Endodermal cell (in vitro differentiated cells): ENCODE measurements at regions not wholly inside any gene's neighbourhood (a gene's known extent, or its start where the extent isn't known, plus 50 kb on each side); places are given as distances from the start of the nearest gene placed in this dataset.
"Not testable (repeated sequence)": the region's sequence is repeated elsewhere in the genome, so short reads cannot be mapped to it uniquely, and the experiment has no call there.

Source experiments
- DNase-seq: peaks from one replicate; pipeline ENCODE4 v3.0.0-alpha.2; 2017
- H3K27ac ChIP-seq: 2 replicates; pipeline ENCODE4 v1.5.1; 2013; ENCODE audit warnings: mild to moderate bottlenecking, low read depth, low read length, moderate library complexity
- H3K27me3 ChIP-seq: 2 replicates; pipeline ENCODE4 v1.6.1; 2013; ENCODE audit warnings: mild to moderate bottlenecking, low read length, moderate library complexity; ENCODE audit not compliant: insufficient read depth, control insufficient read depth, poor library complexity, severe bottlenecking
- H3K36me3 ChIP-seq: 2 replicates; pipeline ENCODE4 v1.7.0; 2013; ENCODE audit warnings: mild to moderate bottlenecking, low read length, moderate library complexity; ENCODE audit not compliant: control insufficient read depth, insufficient read depth
- H3K4me1 ChIP-seq: one replicate; pipeline ENCODE4 v1.7.0; 2013; ENCODE audit warnings: low read length; ENCODE audit not compliant: control insufficient read depth, insufficient read depth
- H3K4me3 ChIP-seq: 2 replicates; pipeline ENCODE4 v1.5.1; 2013; ENCODE audit warnings: mild to moderate bottlenecking, low read length, moderate library complexity
- H3K9ac ChIP-seq: 2 replicates; pipeline ENCODE4 v1.6.1; 2013; ENCODE audit warnings: mild to moderate bottlenecking, low read length, moderate library complexity; ENCODE audit not compliant: poor library complexity, severe bottlenecking; ENCODE audit errors: extremely low read depth
- H3K9me3 ChIP-seq: 2 replicates; pipeline ENCODE4 v1.6.1; 2013; ENCODE audit warnings: mild to moderate bottlenecking, low read length, moderate library complexity; ENCODE audit not compliant: control insufficient read depth
- H3K27ac Mint-ChIP-seq: 2 replicates; pipeline ENCODE4 v1.8.0; 2020; ENCODE audit warnings: mixed read lengths
- H3K27me3 Mint-ChIP-seq: 2 replicates; pipeline ENCODE4 v1.8.0; 2021; ENCODE audit warnings: mild to moderate bottlenecking, mixed read lengths; ENCODE audit not compliant: insufficient read depth
- H3K36me3 Mint-ChIP-seq: 2 replicates; pipeline ENCODE4 v1.8.0; 2020; ENCODE audit warnings: low read depth, mixed read lengths
- H3K4me1 Mint-ChIP-seq: 2 replicates; pipeline ENCODE4 v1.8.0; 2020; ENCODE audit warnings: mixed read lengths
- H3K4me3 Mint-ChIP-seq: 2 replicates; pipeline ENCODE4 v1.8.0; 2020; ENCODE audit warnings: mild to moderate bottlenecking, moderate library complexity, mixed read lengths
- H3K9me3 Mint-ChIP-seq: 2 replicates; pipeline ENCODE4 v1.8.0; 2020; ENCODE audit warnings: mild to moderate bottlenecking, mixed read lengths
- CTCF ChIP-seq: fragments of 200-600 bp; sonication (generic); conservative IDR thresholded peaks from 2 replicates; pipeline ENCODE4 v1.5.0; 2021; ENCODE audit warnings: antibody characterized with exemption, mild to moderate bottlenecking
- WGBS, 2 experiments: methylation state at CpG; one replicate each; pipeline versions ENCODE4 v1.1.5 to v1.1.7; 2013; ENCODE audit warnings: missing lambda C conversion rate in 2 of 2, mixed read lengths in 1 of 2; ENCODE audit not compliant: insufficient coverage in 1 of 2, insufficient read length in 1 of 2; 5-methylcytosine and 5-hydroxymethylcytosine counted together

- no peaks in the 10 kb centered on the region for H3K9me3 Mint-ChIP-seq
- H3K27me3 ChIP-seq: no peaks in the 10 kb centered on the region
- no peak for DNase-seq
- no peak overlapping the region for H3K9ac ChIP-seq
- H3K36me3 ChIP-seq: no peaks in the 10 kb centered on the region
- H3K4me3 Mint-ChIP-seq: no peak overlapping the region
- H3K27ac Mint-ChIP-seq: no peak overlapping the region
- no peaks in the 10 kb centered on the region for H3K36me3 Mint-ChIP-seq
- H3K4me1 ChIP-seq: no peaks in the 10 kb centered on the region
- H3K4me1 Mint-ChIP-seq: no peaks in the 10 kb centered on the region
- no peaks in the 10 kb centered on the region for H3K27me3 Mint-ChIP-seq
- no peak for TF ChIP-seq CTCF
- H3K4me3 ChIP-seq: no peak overlapping the region
- no peak overlapping the region for H3K27ac ChIP-seq
- WGBS, 2 experiments: 91 to 92% methylated on average over 8 of the region's 8 CpGs
- H3K9me3 ChIP-seq: no peaks in the 10 kb centered on the region
Measured at GRCh38 chr4:26252349-26253025, 68.3 kb upstream of the RBPJ start.

GRCh38 chr4:26253968-26254367 lies 66.8 kb upstream of the RBPJ start:
- no peak for TF ChIP-seq CTCF
- WGBS, 2 experiments: 79 to 83% methylated on average over 3 of the region's 3 CpGs
- H3K36me3 Mint-ChIP-seq: no peaks in the 10 kb centered on the region

GRCh38 chr4:26255989-26256388 lies 64.8 kb upstream of the RBPJ start:
- Histone ChIP-seq H3K36me3 (no peaks in the 10 kb centered on the region), H3K4me3 (no peak overlapping the region), H3K27me3 (no peaks in the 10 kb centered on the region), H3K27ac (no peak overlapping the region), H3K9ac (no peak overlapping the region), H3K9me3 (no peaks in the 10 kb centered on the region), H3K4me1 (no peaks in the 10 kb centered on the region)
- Mint-ChIP-seq H3K27ac (no peak overlapping the region), H3K4me3 (no peak overlapping the region), H3K4me1 (no peaks in the 10 kb centered on the region), H3K27me3 (no peaks in the 10 kb centered on the region), H3K36me3 (no peaks in the 10 kb centered on the region), H3K9me3 (no peaks in the 10 kb centered on the region)
- no peak for DNase-seq
- TF ChIP-seq CTCF: no peak
- no CpG with 5 or more reads among the region's 1 CpG for WGBS, 2 experiments

More at GRCh38 chr4:26253968-26254367, 66.8 kb upstream of the RBPJ start:
- DNase-seq: no peak
- H3K4me3 ChIP-seq: no peak overlapping the region
- H3K9ac ChIP-seq: no peak overlapping the region
- Mint-ChIP-seq H3K27ac (no peak overlapping the region), H3K9me3 (no peaks in the 10 kb centered on the region), H3K27me3 (no peaks in the 10 kb centered on the region), H3K4me1 (no peaks in the 10 kb centered on the region), H3K4me3 (no peak overlapping the region)
- no peaks in the 10 kb centered on the region for H3K9me3 ChIP-seq
- no peaks in the 10 kb centered on the region for H3K4me1 ChIP-seq
- no peaks in the 10 kb centered on the region for H3K36me3 ChIP-seq
- H3K27ac ChIP-seq: no peak overlapping the region
- H3K27me3 ChIP-seq: no peaks in the 10 kb centered on the region

- not testable (repeated sequence) for H3K27ac ChIP-seq, H3K27ac Mint-ChIP-seq, H3K27me3 Mint-ChIP-seq, H3K4me3 ChIP-seq, H3K9me3 Mint-ChIP-seq, H3K36me3 ChIP-seq, DNase-seq, H3K4me3 Mint-ChIP-seq, H3K4me1 ChIP-seq, H3K4me1 Mint-ChIP-seq, H3K9me3 ChIP-seq, H3K36me3 Mint-ChIP-seq, H3K9ac ChIP-seq, H3K27me3 ChIP-seq
- WGBS, 2 experiments: 80 to 95% methylated on average over 2 of the region's 2 CpGs
Measured at GRCh38 chr4:26257444-26257843, 63.4 kb upstream of the RBPJ start.
